ENCODE measurements at regions not wholly inside any gene's neighbourhood (a gene's known extent, or its start where the extent isn't known, plus 50 kb on each side); places are given as distances from the start of the nearest gene placed in this dataset.

GRCh38 chr14:97071177-97071576 lies 274.0 kb downstream of the VRK1 start:
- FAIRE-seq, result no peak
- POLR2A ChIA-PET, result no interaction called here
- H3K27me3 ChIP-seq (ENCODE audit: control insufficient read depth in 2 of 2, insufficient read depth in 2 of 2, low read length in 2 of 2), result no peaks in the 10 kb centered on the region
- H3K36me3 ChIP-seq (ENCODE audit: control insufficient read depth in 2 of 2, extremely low read depth in 1 of 2, insufficient read depth in 2 of 2, low read length in 2 of 2), result no peaks in the 10 kb centered on the region
- H4K20me1 ChIP-seq (replicated peaks; ENCODE audit: control insufficient read depth, extremely low read depth, insufficient read depth, low read length), result no peaks in the 10 kb centered on the region
- no TSS peak for BruUV-seq (replicated peaks)
- no peaks in the 10 kb centered on the region for H3K9me1 ChIP-seq (replicated peaks; ENCODE audit: control insufficient read depth, extremely low read depth, insufficient read depth, low read length)
- intact Hi-C loops (cut with micrococcal nuclease), result no loop called here
- no peaks in the 10 kb centered on the region for H3K9me3 ChIP-seq (replicated peaks; ENCODE audit: control insufficient read depth, insufficient read depth, low read length)
- no peak for TF ChIP-seq POLR2AphosphoS5 (IDR thresholded peaks at IDR 0.05; ENCODE audit: insufficient read depth, low read depth, low read length)
- TF ChIP-seq FOS (IDR thresholded peaks at IDR 0.05; ENCODE audit: borderline replicate concordance, insufficient read depth, low read length), result no peak
- no peak for TF ChIP-seq CTCF (IDR thresholded peaks at IDR 0.05; ENCODE audit: extremely low read depth in 1 of 2, insufficient read depth in 1 of 2, low read depth in 1 of 2, low read length in 2 of 2)
- TF ChIP-seq POLR2A (IDR thresholded peaks at IDR 0.05; ENCODE audit: low read depth, low read length), result no peak
- no peak for TF ChIP-seq MAX (IDR thresholded peaks at IDR 0.05; ENCODE audit: insufficient read depth, insufficient read length)
- TF ChIP-seq GATA2 (IDR thresholded peaks at IDR 0.05; ENCODE audit: insufficient read depth, insufficient read length, low read depth, low read length), result no peak
- no peak for TF ChIP-seq EZH2 (IDR thresholded peaks at IDR 0.05; ENCODE audit: borderline replicate concordance, low read depth, low read length, severe bottlenecking)
- no peak for TF ChIP-seq MYC (IDR thresholded peaks at IDR 0.05; ENCODE audit: low read depth, low read length)
- TF ChIP-seq JUN (IDR thresholded peaks at IDR 0.05; ENCODE audit: borderline replicate concordance, insufficient read depth, insufficient read length, low read depth), result no peak
- H3K4me1 ChIP-seq (ENCODE audit: control insufficient read depth, extremely low read depth, insufficient read depth, low read length), result no peaks in the 10 kb centered on the region
- no peaks in the 10 kb centered on the region for H3K79me2 ChIP-seq (ENCODE audit: control insufficient read depth, insufficient read depth, low read length)
- no peak overlapping the region for H3K27ac ChIP-seq (ENCODE audit: insufficient read depth, low read depth, low read length)
- H2AFZ ChIP-seq (ENCODE audit: low read depth, low read length), result no peak overlapping the region
- dilution Hi-C loops (cut with MboI; ENCODE audit: extremely low pct_ligation_motif_present, low sequenced_read_pairs), result no loop called here
- H3K4me2 ChIP-seq (ENCODE audit: insufficient read depth, low read length), result no peak overlapping the region
- no peak overlapping the region for H3K4me3 ChIP-seq (replicated peaks in 1 of 3; ENCODE audit: insufficient read depth in 1 of 3, low read depth in 1 of 3, low read length in 3 of 3)
- CTCF ChIA-PET, result no interaction called here
- DNase-seq (ENCODE audit: low read depth, low spot score), result no peak
- H3K9ac ChIP-seq (replicated peaks; ENCODE audit: extremely low read depth, insufficient read depth, low read length), result no peak overlapping the region
